ENCODE measurements at regions not wholly inside any gene's neighbourhood (a gene's known extent, or its start where the extent isn't known, plus 50 kb on each side); places are given as distances from the start of the nearest gene placed in this dataset.

GRCh38 chr11:106218106-106218505 is 140.6 kb downstream of the AASDHPPT start:
- Histone ChIP-seq H3K4me3 (ENCODE audit: insufficient read depth, low read length) (no peak overlapping the region), H3K4me1 (ENCODE audit: insufficient read depth, low read length) (no peaks in the 10 kb centered on the region), H3K4me2 (ENCODE audit: insufficient read depth, low read length) (no peak overlapping the region), H3K79me2 (ENCODE audit: insufficient read depth, low read length) (no peaks in the 10 kb centered on the region), H4K20me1 (ENCODE audit: insufficient read depth, low read length) (no peaks in the 10 kb centered on the region), H3K9me3 (ENCODE audit: low read depth, low read length) (no peaks in the 10 kb centered on the region), H3K27me3 (ENCODE audit: insufficient read depth, low read length) (no peaks in the 10 kb centered on the region), H3K27ac (ENCODE audit: low read depth, low read length) (no peak overlapping the region), H3K36me3 (ENCODE audit: insufficient read depth, low read length) (no peaks in the 10 kb centered on the region), H2AFZ (ENCODE audit: low read length) (no peak overlapping the region)
- no peak for TF ChIP-seq CTCF (IDR thresholded peaks at IDR 0.05; ENCODE audit: extremely low read depth, low read depth, low read length)
- no peak for DNase-seq (ENCODE audit: insufficient read length, low spot score, missing footprints)

- no peaks in the 10 kb centered on the region for H3K79me2 ChIP-seq (ENCODE audit: insufficient read depth, low read length)
- no peak for TF ChIP-seq CTCF (IDR thresholded peaks at IDR 0.05; ENCODE audit: extremely low read depth, low read depth, low read length)
- no peak for DNase-seq (ENCODE audit: insufficient read length, low spot score, missing footprints)
- H2AFZ ChIP-seq (ENCODE audit: low read length), result no peak overlapping the region
- H3K27ac ChIP-seq (ENCODE audit: low read depth, low read length), result no peak overlapping the region
- no peak overlapping the region for H3K4me2 ChIP-seq (ENCODE audit: insufficient read depth, low read length)
- H3K27me3 ChIP-seq (ENCODE audit: insufficient read depth, low read length), result no peaks in the 10 kb centered on the region
- no peaks in the 10 kb centered on the region for H3K9me3 ChIP-seq (ENCODE audit: low read depth, low read length)
- H4K20me1 ChIP-seq (ENCODE audit: insufficient read depth, low read length), result no peaks in the 10 kb centered on the region
- no peak overlapping the region for H3K4me3 ChIP-seq (ENCODE audit: insufficient read depth, low read length)
- no peaks in the 10 kb centered on the region for H3K4me1 ChIP-seq (ENCODE audit: insufficient read depth, low read length)
- no peaks in the 10 kb centered on the region for H3K36me3 ChIP-seq (ENCODE audit: insufficient read depth, low read length)
Observed at GRCh38 chr11:106222626-106223025, 145.2 kb downstream of the AASDHPPT start.

GRCh38 chr11:106224172-106224571 is 146.7 kb downstream of the AASDHPPT start:
- Histone ChIP-seq H3K79me2 (ENCODE audit: insufficient read depth, low read length) (no peaks in the 10 kb centered on the region), H3K9me3 (ENCODE audit: low read depth, low read length) (no peaks in the 10 kb centered on the region), H3K36me3 (ENCODE audit: insufficient read depth, low read length) (no peaks in the 10 kb centered on the region), H3K4me2 (ENCODE audit: insufficient read depth, low read length) (no peak overlapping the region), H3K4me3 (ENCODE audit: insufficient read depth, low read length) (no peak overlapping the region), H2AFZ (ENCODE audit: low read length) (no peak overlapping the region), H3K4me1 (ENCODE audit: insufficient read depth, low read length) (no peaks in the 10 kb centered on the region), H3K27me3 (ENCODE audit: insufficient read depth, low read length) (no peaks in the 10 kb centered on the region), H3K27ac (ENCODE audit: low read depth, low read length) (no peak overlapping the region), H4K20me1 (ENCODE audit: insufficient read depth, low read length) (no peaks in the 10 kb centered on the region)
- DNase-seq (ENCODE audit: insufficient read length, low spot score, missing footprints), result no peak
- TF ChIP-seq CTCF (IDR thresholded peaks at IDR 0.05; ENCODE audit: extremely low read depth, low read depth, low read length), result no peak

GRCh38 chr11:106228996-106229395 is 151.5 kb downstream of the AASDHPPT start:
- Histone ChIP-seq H4K20me1 (ENCODE audit: insufficient read depth, low read length) (no peaks in the 10 kb centered on the region), H2AFZ (ENCODE audit: low read length) (no peak overlapping the region), H3K9me3 (ENCODE audit: low read depth, low read length) (no peaks in the 10 kb centered on the region), H3K4me1 (ENCODE audit: insufficient read depth, low read length) (no peaks in the 10 kb centered on the region), H3K27me3 (ENCODE audit: insufficient read depth, low read length) (no peaks in the 10 kb centered on the region), H3K4me2 (ENCODE audit: insufficient read depth, low read length) (no peak overlapping the region), H3K27ac (ENCODE audit: low read depth, low read length) (no peak overlapping the region), H3K36me3 (ENCODE audit: insufficient read depth, low read length) (no peaks in the 10 kb centered on the region), H3K4me3 (ENCODE audit: insufficient read depth, low read length) (no peak overlapping the region), H3K79me2 (ENCODE audit: insufficient read depth, low read length) (no peaks in the 10 kb centered on the region)
- TF ChIP-seq CTCF (IDR thresholded peaks at IDR 0.05; ENCODE audit: extremely low read depth, low read depth, low read length), result no peak
- DNase-seq (ENCODE audit: insufficient read length, low spot score, missing footprints), result no peak

Data from osteoblast (primary cell).